Trophoblast cell (in vitro differentiated cells and primary cell): ENCODE measurements at regions not wholly inside any gene's neighbourhood (a gene's known extent, or its start where the extent isn't known, plus 50 kb on each side); places are given as distances from the start of the nearest gene placed in this dataset.

Source experiments
- DNase-seq, 2 donors: peaks; one replicate each; pipeline ENCODE4 v3.0.0-alpha.2; 2016
- H2AFZ ChIP-seq: 2 replicates; pipeline ENCODE4 v1.6.1; 2013; ENCODE audit warnings: low read length, moderate library complexity, mild to moderate bottlenecking; ENCODE audit not compliant: insufficient read depth, poor library complexity
- H2AK5ac ChIP-seq: 2 replicates; pipeline ENCODE4 v1.6.1; 2013; ENCODE audit warnings: mild to moderate bottlenecking, low read length
- H2BK120ac ChIP-seq: 2 replicates; pipeline ENCODE4 v1.6.1; 2013; ENCODE audit warnings: low read length, mild to moderate bottlenecking, moderate library complexity; ENCODE audit not compliant: insufficient read depth, poor library complexity
- H2BK12ac ChIP-seq: 2 replicates; pipeline ENCODE4 v1.6.1; 2013; ENCODE audit warnings: mild to moderate bottlenecking, low read length, moderate library complexity
- H2BK5ac ChIP-seq: 2 replicates; pipeline ENCODE4 v1.6.1; 2013; ENCODE audit warnings: low read length, low read depth, moderate library complexity, mild to moderate bottlenecking; ENCODE audit not compliant: poor library complexity
- H3K14ac ChIP-seq: 2 replicates; pipeline ENCODE4 v1.6.1; 2013; ENCODE audit warnings: mild to moderate bottlenecking, low read length
- H3K18ac ChIP-seq: 2 replicates; pipeline ENCODE4 v1.6.1; 2013; ENCODE audit warnings: mild to moderate bottlenecking, low read length
- H3K23ac ChIP-seq: 2 replicates; pipeline ENCODE4 v1.6.1; 2013; ENCODE audit warnings: low read length
- H3K27ac ChIP-seq: 2 replicates; pipeline ENCODE4 v1.5.1; 2013; ENCODE audit warnings: low read depth, mild to moderate bottlenecking, inconsistent platforms, low read length, moderate library complexity
- H3K27me3 ChIP-seq: 2 replicates; pipeline ENCODE4 v1.6.1; 2013; ENCODE audit warnings: inconsistent platforms, mild to moderate bottlenecking, low read length, moderate library complexity; ENCODE audit not compliant: insufficient read depth
- H3K36me3 ChIP-seq, 2 experiments: 1 replicate in 1 of 2; 2 replicates in 1 of 2; pipeline ENCODE4 v1.6.1; 2013; ENCODE audit warnings: low read length in 2 of 2, mild to moderate bottlenecking in 2 of 2, moderate library complexity in 1 of 2; ENCODE audit not compliant: insufficient read depth in 2 of 2, control insufficient read depth in 1 of 2
- H3K4ac ChIP-seq: 2 replicates; pipeline ENCODE4 v1.6.1; 2013; ENCODE audit warnings: low read depth, mild to moderate bottlenecking, low read length, moderate library complexity
- H3K4me1 ChIP-seq, 2 experiments: 1 replicate in 1 of 2; 2 replicates in 1 of 2; pipeline ENCODE4 v1.6.1; 2013; ENCODE audit warnings: low read length in 2 of 2, mild to moderate bottlenecking in 2 of 2, moderate library complexity in 1 of 2; ENCODE audit not compliant: insufficient read depth in 2 of 2, control insufficient read depth in 1 of 2
- H3K4me2 ChIP-seq: 2 replicates; pipeline ENCODE4 v1.6.1; 2013; ENCODE audit warnings: inconsistent platforms, mild to moderate bottlenecking, low read length, moderate library complexity
- H3K4me3 ChIP-seq: 2 replicates; pipeline ENCODE4 v1.5.1; 2013; ENCODE audit warnings: mild to moderate bottlenecking, low read depth, low read length, inconsistent platforms
- H3K79me1 ChIP-seq: one replicate; pipeline ENCODE4 v1.6.1; 2013; ENCODE audit warnings: low read length
- H3K79me2 ChIP-seq: 2 replicates; pipeline ENCODE4 v1.6.1; 2013; ENCODE audit warnings: low read length, mild to moderate bottlenecking; ENCODE audit not compliant: control insufficient read depth, insufficient read depth, poor library complexity
- H3K9ac ChIP-seq: 2 replicates; pipeline ENCODE4 v1.6.1; 2013; ENCODE audit warnings: mild to moderate bottlenecking, low read length
- H3K9me3 ChIP-seq: 2 replicates; pipeline ENCODE4 v1.6.1; 2013; ENCODE audit warnings: low read depth, mild to moderate bottlenecking, control low read depth, inconsistent platforms, low read length; ENCODE audit not compliant: insufficient read depth
- H4K12ac ChIP-seq: 2 replicates; pipeline ENCODE4 v1.6.1; 2013; ENCODE audit warnings: low read depth, mild to moderate bottlenecking, low read length, moderate library complexity
- H4K8ac ChIP-seq: 2 replicates; pipeline ENCODE4 v1.6.1; 2013; ENCODE audit warnings: low read depth, mild to moderate bottlenecking, low read length, moderate library complexity
- H4K91ac ChIP-seq: one replicate; pipeline ENCODE4 v1.6.1; 2013; ENCODE audit warnings: low read depth, mild to moderate bottlenecking, low read length, moderate library complexity
- WGBS: extraction: QIAGEN DNeasy Blood & Tissue Kit; methylation state at CpG from one replicate; pipeline ENCODE4 v1.1.7; 2013; ENCODE audit warnings: missing lambda C conversion rate; ENCODE audit not compliant: insufficient read length, insufficient coverage; ENCODE audit errors: extremely low coverage; 5-methylcytosine and 5-hydroxymethylcytosine counted together

GRCh38 chr1:29417971-29418370 lies 181.6 kb downstream of the PTPRU start:
- Histone ChIP-seq H3K18ac (no peak overlapping the region), H3K79me1 (no peaks in the 10 kb centered on the region), H3K9ac (no peak overlapping the region), H4K12ac (no peak overlapping the region), H3K36me3 (no peaks in the 10 kb centered on the region), H2BK5ac (no peak overlapping the region), H3K9me3 (no peaks in the 10 kb centered on the region), H3K79me2 (no peaks in the 10 kb centered on the region), H3K27me3 (no peaks in the 10 kb centered on the region), H3K23ac (no peak overlapping the region), H3K14ac (no peak overlapping the region), H2BK120ac (no peak overlapping the region), H4K8ac (no peak overlapping the region), H3K27ac (no peak overlapping the region), H2AFZ (no peak overlapping the region), H3K4me1 (no peaks in the 10 kb centered on the region), H3K4me3 (no peak overlapping the region), H2BK12ac (no peak overlapping the region), H2AK5ac (no peak overlapping the region), H4K91ac (no peak overlapping the region), H3K4me2 (no peak overlapping the region), H3K4ac (no peak overlapping the region)
- DNase-seq, result no peak
- WGBS, result no CpG with 5 or more reads among the region's 5 CpGs

- Histone ChIP-seq H3K79me2 (no peaks in the 10 kb centered on the region), H4K8ac (no peak overlapping the region), H2AFZ (no peak overlapping the region), H4K91ac (no peak overlapping the region), H3K9me3 (peaks cover 1% of the 10 kb centered on the region), H3K23ac (no peak overlapping the region), H2BK120ac (no peak overlapping the region), H3K79me1 (no peaks in the 10 kb centered on the region), H3K9ac (no peak overlapping the region), H3K36me3 (no peaks in the 10 kb centered on the region), H3K18ac (no peak overlapping the region), H3K4me2 (no peak overlapping the region), H2AK5ac (no peak overlapping the region), H3K27me3 (no peaks in the 10 kb centered on the region), H2BK12ac (no peak overlapping the region), H2BK5ac (no peak overlapping the region), H3K14ac (no peak overlapping the region), H3K4me1 (no peaks in the 10 kb centered on the region), H4K12ac (no peak overlapping the region), H3K27ac (no peak overlapping the region), H3K4me3 (no peak overlapping the region), H3K4ac (no peak overlapping the region)
- no CpG with 5 or more reads among the region's 14 CpGs for whole genome bisulfite sequencing
- no peak for DNase-seq
Measured at GRCh38 chr1:29417147-29417858, 181.0 kb downstream of the PTPRU start.

GRCh38 chr1:29416267-29417146 lies 180.2 kb downstream of the PTPRU start:
- H3K27me3 ChIP-seq, result no peaks in the 10 kb centered on the region
- no peak overlapping the region for H3K23ac ChIP-seq
- H2AFZ ChIP-seq, result no peak overlapping the region
- H4K12ac ChIP-seq, result no peak overlapping the region
- no CpG with 5 or more reads among the region's 13 CpGs for WGBS
- H3K36me3 ChIP-seq, result no peaks in the 10 kb centered on the region
- H3K14ac ChIP-seq, result no peak overlapping the region
- H3K9ac ChIP-seq, result no peak overlapping the region
- no peak overlapping the region for H3K4ac ChIP-seq
- H4K8ac ChIP-seq, result no peak overlapping the region
- no peaks in the 10 kb centered on the region for H3K79me1 ChIP-seq
- H3K9me3 ChIP-seq, result peaks cover 1% of the 10 kb centered on the region
- no peak overlapping the region for H3K27ac ChIP-seq
- H3K4me3 ChIP-seq, result no peak overlapping the region
- H2BK5ac ChIP-seq, result no peak overlapping the region
- H3K4me1 ChIP-seq, result no peaks in the 10 kb centered on the region
- H4K91ac ChIP-seq, result no peak overlapping the region
- H3K18ac ChIP-seq, result no peak overlapping the region
- no peak overlapping the region for H3K4me2 ChIP-seq
- H3K79me2 ChIP-seq, result no peaks in the 10 kb centered on the region
- H2BK120ac ChIP-seq, result no peak overlapping the region
- no peak overlapping the region for H2AK5ac ChIP-seq
- H2BK12ac ChIP-seq, result no peak overlapping the region
- DNase-seq, result peak in 1 of 2 donors; percentile 23

- Histone ChIP-seq H4K12ac (no peak overlapping the region), H3K18ac (no peak overlapping the region), H3K4me1 (no peaks in the 10 kb centered on the region), H4K91ac (no peak overlapping the region), H3K79me1 (no peaks in the 10 kb centered on the region), H2BK5ac (no peak overlapping the region), H3K36me3 (no peaks in the 10 kb centered on the region), H3K4me3 (no peak overlapping the region), H3K23ac (no peak overlapping the region), H2AFZ (no peak overlapping the region), H3K27me3 (no peaks in the 10 kb centered on the region), H3K9me3 (peaks cover 1% of the 10 kb centered on the region), H3K27ac (no peak overlapping the region), H4K8ac (no peak overlapping the region), H3K79me2 (no peaks in the 10 kb centered on the region), H2AK5ac (no peak overlapping the region), H3K9ac (no peak overlapping the region), H3K4ac (no peak overlapping the region), H2BK12ac (no peak overlapping the region), H3K4me2 (no peak overlapping the region), H3K14ac (no peak overlapping the region), H2BK120ac (no peak overlapping the region)
- no CpG with 5 or more reads among the region's 3 CpGs for WGBS
- DNase-seq, result no peak
Measured at GRCh38 chr1:29415861-29416260, 179.5 kb downstream of the PTPRU start.
